ENCODE measurements at regions not wholly inside any gene's neighbourhood (a gene's known extent, or its start where the extent isn't known, plus 50 kb on each side); places are given as distances from the start of the nearest gene placed in this dataset.

- peaks cover 6% of the 10 kb centered on the region for H3K9me3 ChIP-seq (ENCODE audit: low read depth, low read length, poor library complexity, severe bottlenecking)
- no peak overlapping the region for H3K4me3 ChIP-seq (ENCODE audit: low read depth, low read length, poor library complexity, severe bottlenecking)
- ChIA-PET CTCF (no interaction called here), POLR2A (ENCODE audit: low non-redundant PET) (no interaction called here)
- no peak for TF ChIP-seq EZH2 (IDR thresholded peaks at IDR 0.05; ENCODE audit: borderline replicate concordance, low read depth, low read length, poor library complexity, severe bottlenecking)
- TF ChIP-seq, protein P1, sequence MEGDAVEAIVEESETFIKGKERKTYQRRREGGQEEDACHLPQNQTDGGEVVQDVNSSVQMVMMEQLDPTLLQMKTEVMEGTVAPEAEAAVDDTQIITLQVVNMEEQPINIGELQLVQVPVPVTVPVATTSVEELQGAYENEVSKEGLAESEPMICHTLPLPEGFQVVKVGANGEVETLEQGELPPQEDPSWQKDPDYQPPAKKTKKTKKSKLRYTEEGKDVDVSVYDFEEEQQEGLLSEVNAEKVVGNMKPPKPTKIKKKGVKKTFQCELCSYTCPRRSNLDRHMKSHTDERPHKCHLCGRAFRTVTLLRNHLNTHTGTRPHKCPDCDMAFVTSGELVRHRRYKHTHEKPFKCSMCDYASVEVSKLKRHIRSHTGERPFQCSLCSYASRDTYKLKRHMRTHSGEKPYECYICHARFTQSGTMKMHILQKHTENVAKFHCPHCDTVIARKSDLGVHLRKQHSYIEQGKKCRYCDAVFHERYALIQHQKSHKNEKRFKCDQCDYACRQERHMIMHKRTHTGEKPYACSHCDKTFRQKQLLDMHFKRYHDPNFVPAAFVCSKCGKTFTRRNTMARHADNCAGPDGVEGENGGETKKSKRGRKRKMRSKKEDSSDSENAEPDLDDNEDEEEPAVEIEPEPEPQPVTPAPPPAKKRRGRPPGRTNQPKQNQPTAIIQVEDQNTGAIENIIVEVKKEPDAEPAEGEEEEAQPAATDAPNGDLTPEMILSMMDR (conservative IDR thresholded peaks at IDR 0.05; ENCODE audit: low read depth, low read length): no peak
- no peaks in the 10 kb centered on the region for H3K4me1 ChIP-seq (ENCODE audit: insufficient read depth, low read length, poor library complexity, severe bottlenecking)
- DNase-seq (ENCODE audit: low spot score): no peak
- H3K27ac ChIP-seq (ENCODE audit: low read depth, low read length, poor library complexity, severe bottlenecking): no peak overlapping the region
- no TSS peak for BruUV-seq (replicated peaks)
- H3K27me3 ChIP-seq (replicated peaks; ENCODE audit: insufficient read depth, low read depth, low read length, poor library complexity): no peaks in the 10 kb centered on the region
- intact Hi-C loops (cut with micrococcal nuclease; ENCODE audit: unreplicated experiment): no loop called here
- no peaks in the 10 kb centered on the region for H3K36me3 ChIP-seq (ENCODE audit: insufficient read depth, low read length, poor library complexity, severe bottlenecking)
Measured at GRCh38 chr4:18231726-18232125, 210.2 kb upstream of the LCORL start.

DNA sequence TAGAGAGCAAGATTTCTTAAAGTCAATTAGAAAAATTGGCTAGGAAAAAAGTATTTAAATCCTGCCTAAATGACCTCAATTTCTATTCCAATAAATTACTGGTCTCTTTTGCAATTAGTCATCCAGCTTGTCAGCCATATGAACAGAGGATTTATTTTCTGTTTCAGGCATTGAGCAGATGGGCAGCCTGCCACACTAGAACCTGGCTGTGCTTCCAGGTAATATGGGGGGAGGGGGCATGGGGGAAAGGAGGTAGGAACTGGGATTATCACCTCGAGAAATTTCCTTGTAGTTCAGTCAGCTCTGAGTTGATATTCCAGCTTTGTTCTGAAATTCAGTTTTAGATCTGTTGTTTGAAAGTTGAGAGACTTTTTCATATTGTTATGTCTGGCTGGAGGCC is 206.3 kb upstream of the LCORL start:
- BruUV-seq (replicated peaks): no TSS peak

DNA sequence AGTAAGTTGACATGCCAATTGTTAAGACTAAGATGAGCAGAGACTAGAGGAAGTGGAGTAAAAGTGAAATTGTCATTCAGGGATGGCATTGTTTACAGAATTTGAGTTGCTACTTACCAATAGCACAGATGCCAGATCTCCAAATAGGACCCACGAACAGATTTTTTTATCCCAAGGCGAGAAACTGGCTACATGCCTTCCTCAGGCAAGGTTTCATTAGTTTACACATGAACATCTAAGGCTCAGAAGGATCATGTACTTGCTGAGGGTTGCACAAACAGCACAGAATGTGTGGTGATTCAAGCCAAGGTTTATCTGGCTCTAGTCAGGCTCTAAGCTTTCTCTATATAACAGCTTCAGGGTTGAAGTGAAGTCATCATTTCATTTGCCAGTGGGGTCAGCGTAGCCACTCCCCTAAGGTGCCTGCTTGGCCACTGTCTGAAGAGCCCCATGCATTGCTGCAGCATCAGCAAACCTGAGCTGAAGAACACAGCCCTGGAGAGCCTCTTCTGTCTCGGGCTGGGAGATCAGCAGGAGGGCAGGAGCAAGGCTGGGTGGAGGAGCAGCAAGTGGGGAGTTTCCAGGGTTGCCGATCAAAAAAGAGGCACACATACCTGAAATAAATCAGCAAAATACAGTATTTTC is 193.0 kb upstream of the LCORL start:
- Histone ChIP-seq H3K4me1 (ENCODE audit: insufficient read depth, low read length, poor library complexity, severe bottlenecking) (no peaks in the 10 kb centered on the region), H3K9me3 (ENCODE audit: low read depth, low read length, poor library complexity, severe bottlenecking) (no peaks in the 10 kb centered on the region), H3K36me3 (ENCODE audit: insufficient read depth, low read length, poor library complexity, severe bottlenecking) (no peaks in the 10 kb centered on the region), H3K27me3 (replicated peaks; ENCODE audit: insufficient read depth, low read depth, low read length, poor library complexity) (no peaks in the 10 kb centered on the region), H3K27ac (ENCODE audit: low read depth, low read length, poor library complexity, severe bottlenecking) (no peak overlapping the region), H3K4me3 (ENCODE audit: low read depth, low read length, poor library complexity, severe bottlenecking) (no peak overlapping the region)
- POLR2A ChIA-PET (ENCODE audit: low non-redundant PET): no interaction called here
- CTCF ChIA-PET: no interaction called here
- no peak for DNase-seq (ENCODE audit: low spot score)
- intact Hi-C loops (cut with micrococcal nuclease; ENCODE audit: unreplicated experiment): no loop called here
- no TSS peak for BruUV-seq (replicated peaks)
- TF ChIP-seq EZH2 (IDR thresholded peaks at IDR 0.05; ENCODE audit: borderline replicate concordance, low read depth, low read length, poor library complexity, severe bottlenecking): no peak
- TF ChIP-seq, protein P1 (conservative IDR thresholded peaks at IDR 0.05; ENCODE audit: low read depth, low read length): no peak

More for the DNA sequence above, 206.3 kb upstream of the LCORL start:
- H3K27ac ChIP-seq (ENCODE audit: low read depth, low read length, poor library complexity, severe bottlenecking): no peak overlapping the region
- H3K9me3 ChIP-seq (ENCODE audit: low read depth, low read length, poor library complexity, severe bottlenecking): peaks cover 6% of the 10 kb centered on the region
- no peak for DNase-seq (ENCODE audit: low spot score)
- no peaks in the 10 kb centered on the region for H3K4me1 ChIP-seq (ENCODE audit: insufficient read depth, low read length, poor library complexity, severe bottlenecking)
- H3K4me3 ChIP-seq (ENCODE audit: low read depth, low read length, poor library complexity, severe bottlenecking): no peak overlapping the region
- ChIA-PET POLR2A (ENCODE audit: low non-redundant PET) (no interaction called here), CTCF (no interaction called here)
- no peaks in the 10 kb centered on the region for H3K36me3 ChIP-seq (ENCODE audit: insufficient read depth, low read length, poor library complexity, severe bottlenecking)
- TF ChIP-seq EZH2 (IDR thresholded peaks at IDR 0.05; ENCODE audit: borderline replicate concordance, low read depth, low read length, poor library complexity, severe bottlenecking): no peak
- TF ChIP-seq, protein P1 (conservative IDR thresholded peaks at IDR 0.05; ENCODE audit: low read depth, low read length): no peak
- H3K27me3 ChIP-seq (replicated peaks; ENCODE audit: insufficient read depth, low read depth, low read length, poor library complexity): no peaks in the 10 kb centered on the region
- intact Hi-C loops (cut with micrococcal nuclease; ENCODE audit: unreplicated experiment): no loop called here
